ENCODE measurements at regions not wholly inside any gene's neighbourhood (a gene's known extent, or its start where the extent isn't known, plus 50 kb on each side); places are given as distances from the start of the nearest gene placed in this dataset.

- ChIA-PET CTCF (no interaction called here), POLR2A (no interaction called here)
- no peak for DNase-seq (ENCODE audit: extremely low spot score)
- no peak for TF ChIP-seq ZNF384 (IDR thresholded peaks at IDR 0.05)
- no peak for TF ChIP-seq LEF1 (IDR thresholded peaks at IDR 0.05; ENCODE audit: borderline replicate concordance)
- TF ChIP-seq CTBP1 (IDR thresholded peaks at IDR 0.05; ENCODE audit: borderline replicate concordance), result no peak
- no peak for TF ChIP-seq ELF4 (IDR thresholded peaks at IDR 0.05)
- no peak for TF ChIP-seq HDGF (IDR thresholded peaks at IDR 0.05; ENCODE audit: borderline replicate concordance)
- no peak for TF ChIP-seq FOXA1 (IDR thresholded peaks at IDR 0.05)
- TF ChIP-seq SUZ12 (IDR thresholded peaks at IDR 0.05), result no peak
- TF ChIP-seq NFRKB (IDR thresholded peaks at IDR 0.05), result no peak
These were observed 221.7 kb downstream of the SNX19 start for GRCh38 chr11:130694488-130695045.

GRCh38 chr11:130698174-130698573, 218.1 kb downstream of the SNX19 start:
- CTCF ChIA-PET, result no interaction called here
- POLR2A ChIA-PET, result no interaction called here
- TF ChIP-seq TARDBP (IDR thresholded peaks at IDR 0.05) (no peak), ELF4 (IDR thresholded peaks at IDR 0.05) (no peak), ZNF384 (IDR thresholded peaks at IDR 0.05) (no peak), SUZ12 (IDR thresholded peaks at IDR 0.05) (no peak), FOXM1 (IDR thresholded peaks at IDR 0.05; ENCODE audit: borderline replicate concordance) (no peak), FOXA1 (IDR thresholded peaks at IDR 0.05) (no peak), HDGF (IDR thresholded peaks at IDR 0.05; ENCODE audit: borderline replicate concordance) (no peak), SP1 (IDR thresholded peaks at IDR 0.05) (no peak), L3MBTL2 (conservative IDR thresholded peaks at IDR 0.05) (no peak), FOXK2 (IDR thresholded peaks at IDR 0.05) (no peak), LEF1 (IDR thresholded peaks at IDR 0.05; ENCODE audit: borderline replicate concordance) (no peak), NFRKB (IDR thresholded peaks at IDR 0.05) (no peak), CTBP1 (IDR thresholded peaks at IDR 0.05; ENCODE audit: borderline replicate concordance) (no peak), BHLHE40 (IDR thresholded peaks at IDR 0.05; ENCODE audit: borderline replicate concordance) (no peak), PKNOX1 (IDR thresholded peaks at IDR 0.05) (no peak), ARNT (IDR thresholded peaks at IDR 0.05) (no peak)
- DNase-seq (ENCODE audit: extremely low spot score), result no peak

- TF ChIP-seq FOXM1 (IDR thresholded peaks at IDR 0.05; ENCODE audit: borderline replicate concordance) (no peak), ARNT (IDR thresholded peaks at IDR 0.05) (no peak), HDGF (IDR thresholded peaks at IDR 0.05; ENCODE audit: borderline replicate concordance) (no peak), CTBP1 (IDR thresholded peaks at IDR 0.05; ENCODE audit: borderline replicate concordance) (no peak), SUZ12 (IDR thresholded peaks at IDR 0.05) (no peak), FOXK2 (IDR thresholded peaks at IDR 0.05) (no peak), FOXA1 (IDR thresholded peaks at IDR 0.05) (no peak), NFRKB (IDR thresholded peaks at IDR 0.05) (no peak), LEF1 (IDR thresholded peaks at IDR 0.05; ENCODE audit: borderline replicate concordance) (no peak), ELF4 (IDR thresholded peaks at IDR 0.05) (no peak), BHLHE40 (IDR thresholded peaks at IDR 0.05; ENCODE audit: borderline replicate concordance) (no peak), PKNOX1 (IDR thresholded peaks at IDR 0.05) (no peak), L3MBTL2 (conservative IDR thresholded peaks at IDR 0.05) (no peak), ZNF384 (IDR thresholded peaks at IDR 0.05) (no peak), TARDBP (IDR thresholded peaks at IDR 0.05) (no peak), SP1 (IDR thresholded peaks at IDR 0.05) (no peak)
- CTCF ChIA-PET, result no interaction called here
- no peak for DNase-seq (ENCODE audit: extremely low spot score)
- POLR2A ChIA-PET, result no interaction called here
These were observed 216.7 kb downstream of the SNX19 start for GRCh38 chr11:130699561-130699960.

- CTCF ChIA-PET, result no interaction called here
- POLR2A ChIA-PET, result no interaction called here
- TF ChIP-seq ARNT (IDR thresholded peaks at IDR 0.05) (no peak), SUZ12 (IDR thresholded peaks at IDR 0.05) (no peak), FOXM1 (IDR thresholded peaks at IDR 0.05; ENCODE audit: borderline replicate concordance) (no peak), FOXK2 (IDR thresholded peaks at IDR 0.05) (no peak), NFRKB (IDR thresholded peaks at IDR 0.05) (no peak), L3MBTL2 (conservative IDR thresholded peaks at IDR 0.05) (no peak), TARDBP (IDR thresholded peaks at IDR 0.05) (no peak), FOXA1 (IDR thresholded peaks at IDR 0.05) (no peak), CTBP1 (IDR thresholded peaks at IDR 0.05; ENCODE audit: borderline replicate concordance) (no peak), BHLHE40 (IDR thresholded peaks at IDR 0.05; ENCODE audit: borderline replicate concordance) (no peak)
- DNase-seq (ENCODE audit: extremely low spot score), result no peak
These were observed 216.2 kb downstream of the SNX19 start for GRCh38 chr11:130700092-130700491.

- ChIA-PET CTCF (no interaction called here), POLR2A (no interaction called here)
- no peak for DNase-seq (ENCODE audit: extremely low spot score)
- no peak for TF ChIP-seq NFRKB (IDR thresholded peaks at IDR 0.05)
- TF ChIP-seq PKNOX1 (IDR thresholded peaks at IDR 0.05), result no peak
- TF ChIP-seq LEF1 (IDR thresholded peaks at IDR 0.05; ENCODE audit: borderline replicate concordance), result no peak
These were observed 212.6 kb downstream of the SNX19 start for GRCh38 chr11:130703489-130704190.

- ChIA-PET CTCF (no interaction called here), POLR2A (no interaction called here)
- TF ChIP-seq BHLHE40 (IDR thresholded peaks at IDR 0.05; ENCODE audit: borderline replicate concordance) (no peak), SP1 (IDR thresholded peaks at IDR 0.05) (no peak), ARNT (IDR thresholded peaks at IDR 0.05) (no peak), L3MBTL2 (conservative IDR thresholded peaks at IDR 0.05) (no peak), FOXM1 (IDR thresholded peaks at IDR 0.05; ENCODE audit: borderline replicate concordance) (no peak), LEF1 (IDR thresholded peaks at IDR 0.05; ENCODE audit: borderline replicate concordance) (no peak), CTBP1 (IDR thresholded peaks at IDR 0.05; ENCODE audit: borderline replicate concordance) (no peak), NFRKB (IDR thresholded peaks at IDR 0.05) (no peak), TARDBP (IDR thresholded peaks at IDR 0.05) (no peak), ELF4 (IDR thresholded peaks at IDR 0.05) (no peak), SUZ12 (IDR thresholded peaks at IDR 0.05) (no peak), ZNF384 (IDR thresholded peaks at IDR 0.05) (no peak), FOXA1 (IDR thresholded peaks at IDR 0.05) (no peak), PKNOX1 (IDR thresholded peaks at IDR 0.05) (no peak)
- no peak for DNase-seq (ENCODE audit: extremely low spot score)
These were observed 210.4 kb downstream of the SNX19 start for GRCh38 chr11:130705670-130706421.

Data from HEK293T (cell line).